GM12891 (cell line): ENCODE measurements at regions not wholly inside any gene's neighbourhood (a gene's known extent, or its start where the extent isn't known, plus 50 kb on each side); places are given as distances from the start of the nearest gene placed in this dataset.

Experiments
- PAX5 ChIP-seq: IDR thresholded peaks from 2 replicates; pipeline ENCODE4 v1.6.1; 2011; ENCODE audit warnings: low read length, moderate library complexity, mild to moderate bottlenecking; ENCODE audit not compliant: insufficient read depth, severe bottlenecking
- POLR2A ChIP-seq: IDR thresholded peaks from 2 replicates; pipeline ENCODE4 v1.6.1; 2011; ENCODE audit warnings: low read depth, low read length, control low read depth
- POLR2AphosphoS5 ChIP-seq: IDR thresholded peaks from 2 replicates; pipeline ENCODE4 v1.6.1; 2011; ENCODE audit warnings: low read depth, low read length, control low read depth
- POU2F2 ChIP-seq: IDR thresholded peaks from 2 replicates; pipeline ENCODE4 v1.6.1; 2011; ENCODE audit warnings: low read depth, mild to moderate bottlenecking, control low read depth, low read length, moderate library complexity
- SPI1 ChIP-seq: IDR thresholded peaks from 2 replicates; pipeline ENCODE4 v1.6.1; 2011; ENCODE audit warnings: low read depth, low read length, control low read depth
- TAF1 ChIP-seq: IDR thresholded peaks from 2 replicates; pipeline ENCODE4 v1.6.1; 2011; ENCODE audit warnings: low read depth, low read length, control low read depth

DNA sequence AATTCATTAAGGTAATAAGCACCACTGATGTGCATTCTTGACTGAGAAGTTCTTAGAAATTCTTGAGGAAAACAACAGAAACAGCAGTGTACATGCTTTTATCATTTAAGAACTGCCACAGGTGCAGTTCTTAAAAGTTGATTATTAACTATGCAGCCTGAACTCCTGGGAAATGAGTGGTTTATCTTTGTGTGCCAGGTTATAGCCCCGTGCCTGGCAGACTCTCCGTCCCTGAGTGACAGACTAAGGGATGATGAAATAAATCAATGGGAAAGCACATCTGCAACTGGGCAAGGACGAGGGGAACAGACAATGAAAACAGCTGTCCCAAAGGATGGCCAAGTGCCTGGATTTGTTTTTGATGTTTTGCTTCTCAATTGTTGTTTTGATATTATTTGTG, 84.4 kb upstream of the SPATA13 start:
- TF ChIP-seq SPI1 (no peak), POLR2AphosphoS5 (no peak), POLR2A (no peak), TAF1 (no peak), POU2F2 (no peak), PAX5 (no peak)
